H9 (cell line): ENCODE measurements at regions not wholly inside any gene's neighbourhood (a gene's known extent, or its start where the extent isn't known, plus 50 kb on each side); places are given as distances from the start of the nearest gene placed in this dataset.

Experiments
- DNase-seq: peaks from one replicate; pipeline ENCODE4 v3.0.0-alpha.2; 2017
- H2AFZ ChIP-seq: one replicate; pipeline ENCODE4 v1.6.1; 2013; ENCODE audit warnings: mild to moderate bottlenecking, low read length, control low read depth, moderate library complexity
- H2AK5ac ChIP-seq: 2 replicates; pipeline ENCODE4 v1.6.1; 2013; ENCODE audit warnings: low read length, control low read depth, mixed read lengths; ENCODE audit not compliant: insufficient read length
- H2BK120ac ChIP-seq: one replicate; pipeline ENCODE4 v1.6.1; 2013; ENCODE audit warnings: low read depth, mild to moderate bottlenecking, low read length, control low read depth, inconsistent platforms; ENCODE audit not compliant: poor library complexity, severe bottlenecking
- H2BK12ac ChIP-seq: 2 replicates; pipeline ENCODE4 v1.6.1; 2013; ENCODE audit warnings: low read length, control low read depth, mixed read lengths, low read depth; ENCODE audit not compliant: insufficient read length
- H2BK15ac ChIP-seq: 2 replicates; pipeline ENCODE4 v1.6.1; 2013; ENCODE audit warnings: low read depth, low read length, control low read depth
- H2BK20ac ChIP-seq: one replicate; pipeline ENCODE4 v1.6.1; 2013; ENCODE audit warnings: low read depth, mild to moderate bottlenecking, low read length, control low read depth, inconsistent platforms; ENCODE audit not compliant: poor library complexity, severe bottlenecking
- H2BK5ac ChIP-seq: 2 replicates; pipeline ENCODE4 v1.6.1; 2013; ENCODE audit warnings: low read length, control low read depth, mixed read lengths; ENCODE audit not compliant: insufficient read length
- H3K14ac ChIP-seq: 2 replicates; pipeline ENCODE4 v1.6.1; 2013; ENCODE audit warnings: low read length, control low read depth; ENCODE audit not compliant: insufficient read depth
- H3K18ac ChIP-seq: 2 replicates; pipeline ENCODE4 v1.6.1; 2013; ENCODE audit warnings: low read depth, mild to moderate bottlenecking, mixed read lengths, low read length, control low read depth; ENCODE audit not compliant: insufficient read length
- H3K23ac ChIP-seq: 2 replicates; pipeline ENCODE4 v1.6.1; 2013; ENCODE audit warnings: low read length, control low read depth, mixed read lengths, low read depth; ENCODE audit not compliant: insufficient read length
- H3K23me2 ChIP-seq: 2 replicates; pipeline ENCODE4 v1.6.1; 2013; ENCODE audit warnings: low read depth, mild to moderate bottlenecking, mixed read lengths, low read length, control low read depth; ENCODE audit not compliant: insufficient read length, poor library complexity, severe bottlenecking
- H3K27ac ChIP-seq: 2 replicates; pipeline ENCODE4 v1.5.1; 2013; ENCODE audit warnings: low read length, control low read depth, mixed read lengths, low read depth; ENCODE audit not compliant: insufficient read length
- H3K27me3 ChIP-seq: 2 replicates; pipeline ENCODE4 v1.6.1; 2013; ENCODE audit warnings: low read length, control low read depth, inconsistent platforms; ENCODE audit not compliant: insufficient read depth
- H3K4ac ChIP-seq: 2 replicates; pipeline ENCODE4 v1.6.1; 2013; ENCODE audit warnings: low read depth, mild to moderate bottlenecking, control low read depth, inconsistent platforms, low read length, moderate library complexity
- H3K4me1 ChIP-seq: 2 replicates; pipeline ENCODE4 v1.6.1; 2013; ENCODE audit warnings: low read length, control low read depth, inconsistent platforms; ENCODE audit not compliant: insufficient read depth
- H3K4me2 ChIP-seq: 2 replicates; pipeline ENCODE4 v1.6.1; 2013; ENCODE audit warnings: low read length, control low read depth, mixed read lengths; ENCODE audit not compliant: insufficient read length, insufficient read depth
- H3K56ac ChIP-seq: 2 replicates; pipeline ENCODE4 v1.6.1; 2013; ENCODE audit warnings: low read depth, mild to moderate bottlenecking, mixed read lengths, low read length, control low read depth; ENCODE audit not compliant: insufficient read length
- H3K79me1 ChIP-seq: 2 replicates; pipeline ENCODE4 v1.6.1; 2013; ENCODE audit warnings: low read depth, mild to moderate bottlenecking, moderate library complexity, low read length, control low read depth, inconsistent platforms; ENCODE audit not compliant: insufficient read depth, poor library complexity, severe bottlenecking
- H3K79me2 ChIP-seq: 2 replicates; pipeline ENCODE4 v1.6.1; 2013; ENCODE audit warnings: low read length, control low read depth, inconsistent platforms; ENCODE audit not compliant: insufficient read depth
- H3K9ac ChIP-seq: 2 replicates; pipeline ENCODE4 v1.6.1; 2013; ENCODE audit warnings: low read length, control low read depth, mixed read lengths; ENCODE audit not compliant: insufficient read length; ENCODE audit errors: extremely low read depth
- H3K9me3 ChIP-seq: one replicate; pipeline ENCODE4 v1.6.1; 2013; ENCODE audit warnings: low read depth, low read length, inconsistent platforms; ENCODE audit not compliant: control insufficient read depth
- H3T11ph ChIP-seq: one replicate; pipeline ENCODE4 v1.6.1; 2013; ENCODE audit warnings: mild to moderate bottlenecking, low read length, control low read depth, inconsistent platforms
- H4K20me1 ChIP-seq: one replicate; pipeline ENCODE4 v1.6.1; 2013; ENCODE audit not compliant: control insufficient read depth, insufficient read length, insufficient read depth
- H4K5ac ChIP-seq: 2 replicates; pipeline ENCODE4 v1.6.1; 2013; ENCODE audit warnings: low read depth, mild to moderate bottlenecking, mixed read lengths, low read length, control low read depth; ENCODE audit not compliant: insufficient read length
- H4K8ac ChIP-seq: replicated peaks from 2 replicates; pipeline ENCODE4 v1.6.1; 2013; ENCODE audit warnings: low read length, control low read depth, mixed read lengths, low read depth; ENCODE audit not compliant: insufficient read length
- H4K91ac ChIP-seq: 2 replicates; pipeline ENCODE4 v1.6.1; 2013; ENCODE audit warnings: low read depth, mild to moderate bottlenecking, moderate library complexity, mixed read lengths, low read length, control low read depth; ENCODE audit not compliant: insufficient read length
- H3K27ac Mint-ChIP-seq, 3 experiments: 2 replicates in 2 of 3; 3 replicates in 1 of 3; pipeline ENCODE4 v1.8.0; 2020 to 2021; ENCODE audit warnings: mixed read lengths in 3 of 3, mild to moderate bottlenecking in 1 of 3, moderate library complexity in 1 of 3
- H3K27me3 Mint-ChIP-seq: 2 replicates; pipeline ENCODE4 v1.8.0; 2021; ENCODE audit warnings: low read depth, mild to moderate bottlenecking, moderate library complexity, mixed read lengths
- H3K36me3 Mint-ChIP-seq, 3 experiments: 2 replicates in 2 of 3; 3 replicates in 1 of 3; pipeline ENCODE4 v1.8.0; 2020 to 2021; ENCODE audit warnings: low read depth in 3 of 3, mixed read lengths in 3 of 3; ENCODE audit not compliant: insufficient read depth in 1 of 3
- H3K4me1 Mint-ChIP-seq, 2 experiments: 2 replicates each; pipeline ENCODE4 v1.8.0; 2020; ENCODE audit warnings: mixed read lengths in 2 of 2
- H3K4me3 Mint-ChIP-seq, 2 experiments: 2 replicates in 1 of 2; 3 replicates in 1 of 2; pipeline ENCODE4 v1.8.0; 2020 to 2021; ENCODE audit warnings: mild to moderate bottlenecking in 2 of 2, mixed read lengths in 2 of 2, moderate library complexity in 1 of 2
- H3K9me3 Mint-ChIP-seq, 2 experiments: 2 replicates in 1 of 2; 3 replicates in 1 of 2; pipeline ENCODE4 v1.8.0; 2020; ENCODE audit warnings: mild to moderate bottlenecking in 2 of 2, mixed read lengths in 2 of 2, moderate library complexity in 1 of 2
- CTCF ChIP-seq: fragments of 200-600 bp; sonication (generic); conservative IDR thresholded peaks from 3 replicates; pipeline ENCODE4 v1.8.0; 2021; ENCODE audit warnings: antibody characterized with exemption, mild to moderate bottlenecking
- WGBS: extraction: QIAGEN DNeasy Blood & Tissue Kit; methylation state at CpG from one replicate; pipeline ENCODE4 v1.1.7; 2013; ENCODE audit warnings: missing lambda C conversion rate, low lambda C conversion rate, mixed read lengths; ENCODE audit not compliant: insufficient read length; ENCODE audit errors: extremely low coverage; 5-methylcytosine and 5-hydroxymethylcytosine counted together

DNA sequence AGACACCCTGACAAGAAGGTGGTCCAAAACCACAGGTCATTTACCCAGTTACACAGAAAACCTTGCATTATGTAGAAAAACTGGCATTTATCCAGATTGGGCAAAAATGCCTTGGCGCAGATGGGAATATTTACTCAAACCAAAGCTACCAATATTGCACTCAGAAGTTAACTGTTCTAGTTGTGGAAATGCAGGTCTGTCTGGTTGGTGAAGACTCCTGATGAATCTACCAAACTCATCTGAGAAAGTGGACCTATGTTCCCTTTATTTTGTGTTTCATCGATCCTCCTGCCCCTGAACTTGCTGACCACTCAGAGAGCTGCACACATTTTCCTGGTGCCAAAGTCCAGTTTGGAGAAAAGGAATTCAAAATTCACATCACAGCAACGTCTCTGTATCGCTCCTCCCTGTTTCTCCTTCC lies 85.2 kb upstream of the ALDH1A1 start:
- no peak overlapping the region for H4K91ac ChIP-seq
- no peak overlapping the region for H4K8ac ChIP-seq
- no peak overlapping the region for H2AK5ac ChIP-seq
- no peaks in the 10 kb centered on the region for H4K20me1 ChIP-seq
- no peaks in the 10 kb centered on the region for H3K79me1 ChIP-seq
- no peaks in the 10 kb centered on the region for H3K79me2 ChIP-seq
- no peak overlapping the region for H3K23ac ChIP-seq
- H2BK20ac ChIP-seq, result no peak overlapping the region
- H3K4ac ChIP-seq, result no peak overlapping the region
- no peaks in the 10 kb centered on the region for H3K23me2 ChIP-seq
- no peak overlapping the region for H3K18ac ChIP-seq
- Mint-ChIP-seq H3K4me1 (peaks cover 9 to 14% of the 10 kb centered on the region in 2 experiments), H3K4me3 (no peak overlapping the region), H3K27ac (no peak overlapping the region), H3K27me3 (no peaks in the 10 kb centered on the region), H3K36me3 (no peaks in the 10 kb centered on the region), H3K9me3 (no peaks in the 10 kb centered on the region)
- no peak overlapping the region for H3K9ac ChIP-seq
- H2BK5ac ChIP-seq, result no peak overlapping the region
- H3K56ac ChIP-seq, result no peak overlapping the region
- no peak overlapping the region for H2AFZ ChIP-seq
- no peak overlapping the region for H2BK120ac ChIP-seq
- TF ChIP-seq CTCF, result no peak
- no peaks in the 10 kb centered on the region for H3K9me3 ChIP-seq
- WGBS, result no CpG with 5 or more reads among the region's 4 CpGs
- DNase-seq, result no peak
- H3K4me2 ChIP-seq, result no peak overlapping the region
- H3K27me3 ChIP-seq, result no peaks in the 10 kb centered on the region
- no peak overlapping the region for H2BK15ac ChIP-seq
- H2BK12ac ChIP-seq, result no peak overlapping the region
- H3K4me1 ChIP-seq, result no peaks in the 10 kb centered on the region
- H4K5ac ChIP-seq, result no peak overlapping the region
- H3K27ac ChIP-seq, result no peak overlapping the region
- H3K14ac ChIP-seq, result no peak overlapping the region
- no peak overlapping the region for H3T11ph ChIP-seq
